Type B pancreatic cell (in vitro differentiated cells): ENCODE measurements at regions not wholly inside any gene's neighbourhood (a gene's known extent, or its start where the extent isn't known, plus 50 kb on each side); places are given as distances from the start of the nearest gene placed in this dataset.
"Not testable (repeated sequence)": the region's sequence is repeated elsewhere in the genome, so short reads cannot be mapped to it uniquely, and the experiment has no call there.

Source experiments
- DNase-seq: peaks from one replicate; pipeline ENCODE4 v3.0.0; 2021; ENCODE audit warnings: mixed read lengths; ENCODE audit not compliant: unreplicated experiment; ENCODE audit errors: extremely low spot score
- H3K27ac Mint-ChIP-seq: 2 replicates; pipeline ENCODE4 v1.8.0; 2021; ENCODE audit warnings: mild to moderate bottlenecking, mixed read lengths
- H3K27me3 Mint-ChIP-seq: 2 replicates; pipeline ENCODE4 v1.8.0; 2021; ENCODE audit warnings: mixed read lengths
- H3K36me3 Mint-ChIP-seq: 2 replicates; pipeline ENCODE4 v1.8.0; 2021; ENCODE audit warnings: mixed read lengths
- H3K4me1 Mint-ChIP-seq: one replicate; pipeline ENCODE4 v1.8.0; 2021; ENCODE audit warnings: mixed read lengths; ENCODE audit not compliant: unreplicated experiment
- H3K4me3 Mint-ChIP-seq: 2 replicates; pipeline ENCODE4 v1.8.0; 2021; ENCODE audit warnings: mild to moderate bottlenecking, mixed read lengths
- H3K9me3 Mint-ChIP-seq: 2 replicates; pipeline ENCODE4 v1.8.0; 2021; ENCODE audit warnings: mixed read lengths
- TF ChIP-seq, protein P1 (sequence below): fragments of 200-600 bp; sonication (generic); conservative IDR thresholded peaks from 2 replicates; pipeline ENCODE4 v1.5.0; 2021; ENCODE audit warnings: antibody characterized with exemption, mild to moderate bottlenecking

- Mint-ChIP-seq H3K27ac (peak overlapping the region; percentile 36), H3K36me3 (no peaks in the 10 kb centered on the region), H3K27me3 (peaks cover 5% of the 10 kb centered on the region), H3K4me3 (no peak overlapping the region), H3K9me3 (no peaks in the 10 kb centered on the region), H3K4me1 (peaks cover 11% of the 10 kb centered on the region)
- DNase-seq = no peak
- TF ChIP-seq, protein P1, sequence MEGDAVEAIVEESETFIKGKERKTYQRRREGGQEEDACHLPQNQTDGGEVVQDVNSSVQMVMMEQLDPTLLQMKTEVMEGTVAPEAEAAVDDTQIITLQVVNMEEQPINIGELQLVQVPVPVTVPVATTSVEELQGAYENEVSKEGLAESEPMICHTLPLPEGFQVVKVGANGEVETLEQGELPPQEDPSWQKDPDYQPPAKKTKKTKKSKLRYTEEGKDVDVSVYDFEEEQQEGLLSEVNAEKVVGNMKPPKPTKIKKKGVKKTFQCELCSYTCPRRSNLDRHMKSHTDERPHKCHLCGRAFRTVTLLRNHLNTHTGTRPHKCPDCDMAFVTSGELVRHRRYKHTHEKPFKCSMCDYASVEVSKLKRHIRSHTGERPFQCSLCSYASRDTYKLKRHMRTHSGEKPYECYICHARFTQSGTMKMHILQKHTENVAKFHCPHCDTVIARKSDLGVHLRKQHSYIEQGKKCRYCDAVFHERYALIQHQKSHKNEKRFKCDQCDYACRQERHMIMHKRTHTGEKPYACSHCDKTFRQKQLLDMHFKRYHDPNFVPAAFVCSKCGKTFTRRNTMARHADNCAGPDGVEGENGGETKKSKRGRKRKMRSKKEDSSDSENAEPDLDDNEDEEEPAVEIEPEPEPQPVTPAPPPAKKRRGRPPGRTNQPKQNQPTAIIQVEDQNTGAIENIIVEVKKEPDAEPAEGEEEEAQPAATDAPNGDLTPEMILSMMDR = no peak
These were observed 176.3 kb downstream of the C12orf75 start for GRCh38 chr12:105506678-105507310.

- Mint-ChIP-seq H3K27me3 (peaks cover 5% of the 10 kb centered on the region), H3K4me1 (peaks cover 11% of the 10 kb centered on the region), H3K27ac (peak overlapping the region; percentile 36), H3K36me3 (no peaks in the 10 kb centered on the region), H3K4me3 (no peak overlapping the region), H3K9me3 (no peaks in the 10 kb centered on the region)
- TF ChIP-seq, protein P1 = no peak
- no peak for DNase-seq
These were observed 177.0 kb downstream of the C12orf75 start for GRCh38 chr12:105507311-105508038.

DNA sequence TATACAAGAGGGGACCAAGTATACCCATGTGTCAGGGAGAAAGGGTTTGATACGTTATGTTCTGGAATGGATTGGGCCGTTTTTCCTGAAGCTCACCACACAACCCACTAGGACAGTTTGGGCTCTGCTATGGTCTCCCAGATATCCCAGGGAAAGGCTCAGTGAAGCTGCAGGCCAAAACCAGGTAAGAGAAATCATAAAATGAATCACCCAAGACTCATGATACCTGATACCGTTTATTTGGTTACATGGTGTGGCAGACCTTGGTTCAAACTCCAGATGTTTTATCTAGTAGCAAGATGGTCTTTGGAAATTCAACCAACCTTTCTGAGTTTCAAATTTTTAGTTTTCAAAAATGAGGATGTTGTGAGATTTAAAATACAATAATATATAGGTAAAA, 177.6 kb downstream of the C12orf75 start:
- Mint-ChIP-seq H3K36me3 (no peaks in the 10 kb centered on the region), H3K4me1 (peaks cover 11% of the 10 kb centered on the region), H3K4me3 (no peak overlapping the region), H3K9me3 (no peaks in the 10 kb centered on the region), H3K27ac (no peak overlapping the region), H3K27me3 (peaks cover 2% of the 10 kb centered on the region)
- DNase-seq = no peak
- TF ChIP-seq, protein P1 = no peak

DNA sequence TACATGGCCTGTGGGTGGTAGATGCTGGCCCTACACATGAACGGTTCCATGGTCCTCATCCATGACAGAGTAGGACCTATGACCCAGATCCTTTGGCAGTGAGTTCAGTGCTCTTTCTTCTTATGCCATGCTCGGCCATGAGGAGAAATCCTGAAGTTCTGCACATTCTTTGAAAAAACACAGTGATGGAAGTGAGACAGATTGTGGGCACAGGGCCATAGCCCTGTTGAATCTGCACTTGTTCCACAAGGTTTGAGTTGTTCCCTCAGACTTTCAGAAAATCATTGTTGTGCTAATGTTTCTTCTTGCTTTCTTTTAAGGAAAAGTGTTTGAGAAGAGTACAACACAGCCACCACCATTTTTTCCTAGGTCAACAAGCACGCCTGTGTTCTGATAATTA, 180.0 kb downstream of the C12orf75 start:
- H3K27ac Mint-ChIP-seq = no peak overlapping the region
- H3K4me1 Mint-ChIP-seq = peaks cover 11% of the 10 kb centered on the region
- H3K27me3 Mint-ChIP-seq = peaks cover 2% of the 10 kb centered on the region
- DNase-seq = no peak
- TF ChIP-seq, protein P1 = no peak
- H3K9me3 Mint-ChIP-seq = no peaks in the 10 kb centered on the region
- H3K4me3 Mint-ChIP-seq = no peak overlapping the region
- H3K36me3 Mint-ChIP-seq = no peaks in the 10 kb centered on the region

- not testable (repeated sequence) for H3K27me3 Mint-ChIP-seq, H3K4me3 Mint-ChIP-seq, H3K27ac Mint-ChIP-seq, H3K36me3 Mint-ChIP-seq, DNase-seq, H3K4me1 Mint-ChIP-seq, H3K9me3 Mint-ChIP-seq
These were observed 182.4 kb downstream of the C12orf75 start for GRCh38 chr12:105512861-105513260.

- Mint-ChIP-seq H3K4me3 (no peak overlapping the region), H3K36me3 (no peaks in the 10 kb centered on the region), H3K4me1 (peaks cover 12% of the 10 kb centered on the region), H3K9me3 (peaks cover 7% of the 10 kb centered on the region), H3K27ac (no peak overlapping the region), H3K27me3 (peaks cover 3% of the 10 kb centered on the region)
- DNase-seq = no peak
- TF ChIP-seq, protein P1 = no peak
These were observed 191.8 kb downstream of the C12orf75 start for GRCh38 chr12:105522166-105522825.
